ENCODE measurements at regions not wholly inside any gene's neighbourhood (a gene's known extent, or its start where the extent isn't known, plus 50 kb on each side); places are given as distances from the start of the nearest gene placed in this dataset.

GRCh38 chr9:2486988-2487387 is 134.6 kb upstream of the VLDLR start:
- no peak for DNase-seq (ENCODE audit: low read depth in 4 of 4, low spot score in 2 of 4)

- no peak for DNase-seq (ENCODE audit: low read depth in 4 of 4, low spot score in 2 of 4)
These were observed 131.7 kb upstream of the VLDLR start for GRCh38 chr9:2489838-2490314.

GRCh38 chr9:2492161-2492560 is 129.4 kb upstream of the VLDLR start:
- no peak for DNase-seq (ENCODE audit: low read depth in 4 of 4, low spot score in 2 of 4)

- no peak for DNase-seq (ENCODE audit: low read depth in 4 of 4, low spot score in 2 of 4)
These were observed 128.5 kb upstream of the VLDLR start for GRCh38 chr9:2493109-2493508.

GRCh38 chr9:2493529-2493928 is 128.1 kb upstream of the VLDLR start:
- no peak for DNase-seq (ENCODE audit: low read depth in 4 of 4, low spot score in 2 of 4)

- no peak for DNase-seq (ENCODE audit: low read depth in 4 of 4, low spot score in 2 of 4)
These were observed 127.0 kb upstream of the VLDLR start for GRCh38 chr9:2494562-2494961.

- DNase-seq (ENCODE audit: low read depth in 4 of 4, low spot score in 2 of 4), result no peak
These were observed 126.2 kb upstream of the VLDLR start for GRCh38 chr9:2495221-2496005.

- DNase-seq (ENCODE audit: low read depth in 4 of 4, low spot score in 2 of 4), result no peak
These were observed 125.4 kb upstream of the VLDLR start for GRCh38 chr9:2496169-2496568.

- DNase-seq (ENCODE audit: low read depth in 4 of 4, low spot score in 2 of 4), result no peak
These were observed 124.7 kb upstream of the VLDLR start for GRCh38 chr9:2496934-2497333.

- DNase-seq (ENCODE audit: low read depth in 4 of 4, low spot score in 2 of 4), result no peak
These were observed 123.8 kb upstream of the VLDLR start for GRCh38 chr9:2497666-2498400.

- no peak for DNase-seq (ENCODE audit: low read depth in 4 of 4, low spot score in 2 of 4)
These were observed 119.4 kb upstream of the VLDLR start for GRCh38 chr9:2502210-2502609.

GRCh38 chr9:2502760-2503159 is 118.8 kb upstream of the VLDLR start:
- no peak for DNase-seq (ENCODE audit: low read depth in 4 of 4, low spot score in 2 of 4)

GRCh38 chr9:2506321-2506720 is 115.3 kb upstream of the VLDLR start:
- DNase-seq (ENCODE audit: low read depth in 4 of 4, low spot score in 2 of 4), result no peak

- DNase-seq (ENCODE audit: low read depth in 4 of 4, low spot score in 2 of 4), result no peak
These were observed 98.0 kb upstream of the VLDLR start for GRCh38 chr9:2523591-2523990.

GRCh38 chr9:2524601-2525000 is 97.0 kb upstream of the VLDLR start:
- DNase-seq (ENCODE audit: low read depth in 4 of 4, low spot score in 2 of 4), result no peak

GRCh38 chr9:2525147-2525546 is 96.4 kb upstream of the VLDLR start:
- no peak for DNase-seq (ENCODE audit: low read depth in 4 of 4, low spot score in 2 of 4)

- no peak for DNase-seq (ENCODE audit: low read depth in 4 of 4, low spot score in 2 of 4)
These were observed 95.3 kb upstream of the VLDLR start for GRCh38 chr9:2526071-2526828.

GRCh38 chr9:2531481-2531880 is 90.1 kb upstream of the VLDLR start:
- no peak for DNase-seq (ENCODE audit: low read depth in 4 of 4, low spot score in 2 of 4)

- DNase-seq (ENCODE audit: low read depth in 4 of 4, low spot score in 2 of 4), result no peak
These were observed 85.1 kb upstream of the VLDLR start for GRCh38 chr9:2536511-2536910.

GRCh38 chr9:2545881-2546490 is 75.6 kb upstream of the VLDLR start:
- DNase-seq (ENCODE audit: low read depth in 4 of 4, low spot score in 2 of 4), result no peak
